GM23248 (cell line): ENCODE measurements at regions not wholly inside any gene's neighbourhood (a gene's known extent, or its start where the extent isn't known, plus 50 kb on each side); places are given as distances from the start of the nearest gene placed in this dataset.

Source experiments
- EZH2 ChIP-seq: fragments of 200-600 bp; sonication (generic); IDR thresholded peaks from 2 replicates; pipeline ENCODE4 v1.6.1; 2018; ENCODE audit warnings: antibody characterized with exemption, mild to moderate bottlenecking; ENCODE audit not compliant: insufficient read depth, poor library complexity, severe bottlenecking
- EZH2phosphoT487 ChIP-seq: fragments of 200-600 bp; sonication (generic); IDR thresholded peaks from 2 replicates; pipeline ENCODE4 v1.6.1; 2018; ENCODE audit warnings: antibody characterized with exemption, moderate library complexity, mild to moderate bottlenecking, low read depth; ENCODE audit not compliant: insufficient read depth

DNA sequence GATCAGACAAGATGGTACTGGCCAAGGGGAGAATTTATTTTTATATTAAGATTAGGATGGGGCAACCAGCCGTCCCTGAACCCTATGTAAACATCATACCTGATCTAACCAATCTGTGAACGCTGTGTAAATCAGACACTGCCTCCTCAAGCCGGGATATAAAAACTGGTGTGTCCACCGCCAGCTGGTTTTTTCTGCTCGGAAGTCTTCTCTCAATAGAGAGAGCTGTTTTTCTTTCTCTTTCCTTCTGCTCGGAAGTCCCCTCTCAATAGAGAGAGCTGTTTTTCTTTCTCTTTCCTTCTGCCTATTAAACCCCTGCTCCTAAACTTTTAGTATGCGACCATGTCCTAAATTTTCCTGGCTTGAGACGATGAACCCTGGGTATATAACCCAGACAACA is 615.5 kb upstream of the NUDT12 start:
- TF ChIP-seq EZH2, result no peak
- TF ChIP-seq EZH2phosphoT487, result no peak
